ENCODE measurements at regions not wholly inside any gene's neighbourhood (a gene's known extent, or its start where the extent isn't known, plus 50 kb on each side); places are given as distances from the start of the nearest gene placed in this dataset.
A peak's percentile ranks its signal among the peaks of the same experiment; 100 is the strongest.
"Not testable (repeated sequence)": the region's sequence is repeated elsewhere in the genome, so short reads cannot be mapped to it uniquely, and the experiment has no call there.

DNA sequence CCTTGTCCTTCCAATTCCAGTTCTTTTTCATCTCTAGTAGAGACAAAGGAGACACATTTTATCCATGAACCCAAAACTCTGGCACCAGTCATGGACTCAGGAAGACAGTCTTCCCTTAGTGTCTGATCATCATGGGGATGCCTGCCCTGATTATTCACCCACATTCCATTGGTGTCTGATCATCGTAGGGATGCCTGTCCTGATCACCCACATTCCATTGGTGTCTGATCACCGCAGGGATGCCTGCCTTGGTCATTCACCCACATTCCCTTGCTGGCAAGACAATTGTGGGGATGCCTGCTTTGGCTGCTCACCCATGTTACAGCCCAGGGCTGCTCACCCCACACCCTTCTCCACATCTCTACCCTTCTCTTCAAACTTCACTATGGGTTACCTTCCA, 136.9 kb downstream of the ZNF675 start:
- peaks cover 0 to 19% (median 5%) of the 10 kb centered on the region in 7 donors for H3K9me3 Mint-ChIP-seq

DNA sequence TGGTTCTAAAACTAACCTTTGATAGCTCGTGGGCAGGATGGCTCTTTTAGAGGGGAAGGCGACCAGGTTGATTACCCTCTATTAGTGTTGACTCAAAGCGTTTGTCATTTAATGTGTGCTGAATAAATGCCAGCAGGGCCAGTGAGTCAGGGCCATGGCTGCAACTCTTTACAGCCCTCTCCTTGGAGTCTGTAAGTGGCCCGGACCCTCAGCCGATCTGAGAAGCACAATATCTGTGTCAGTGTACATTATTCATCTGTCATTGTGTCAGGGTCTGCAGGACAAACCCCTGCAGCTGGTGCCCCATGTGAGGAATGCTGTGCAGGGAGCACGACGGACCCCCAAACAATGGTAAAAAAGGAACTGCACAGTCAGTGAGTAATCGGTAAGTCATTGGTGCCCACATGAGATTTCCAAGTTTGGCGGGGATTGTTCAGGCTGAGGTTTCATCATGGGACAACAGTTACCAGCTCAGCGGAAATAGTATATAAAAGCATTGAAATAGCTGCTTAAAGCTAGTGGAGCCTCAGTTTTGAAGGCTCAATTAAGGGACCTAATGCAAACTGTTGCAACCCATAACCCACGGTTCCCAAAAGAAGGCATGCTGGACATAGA, 139.1 kb downstream of the ZNF675 start:
- no peak for DNase-seq
- no peaks in the 10 kb centered on the region for H3K4me1 Mint-ChIP-seq
- no peak for ATAC-seq (ENCODE audit: low read depth in 2 of 2)
- no peak overlapping the region for H3K27ac Mint-ChIP-seq
- H3K27me3 Mint-ChIP-seq, result no peaks in the 10 kb centered on the region
- H3K4me3 Mint-ChIP-seq, result no peak overlapping the region
- H3K9me3 Mint-ChIP-seq, result peaks cover 0 to 21% (median 5%) of the 10 kb centered on the region in 7 donors
- H3K36me3 Mint-ChIP-seq, result no peaks in the 10 kb centered on the region

More for the DNA sequence above, 136.9 kb downstream of the ZNF675 start:
- not testable (repeated sequence) for H3K27ac Mint-ChIP-seq; ATAC-seq (ENCODE audit: low read depth in 2 of 2); H3K36me3 Mint-ChIP-seq; DNase-seq; H3K27me3 Mint-ChIP-seq; H3K4me1 Mint-ChIP-seq; H3K4me3 Mint-ChIP-seq

DNA sequence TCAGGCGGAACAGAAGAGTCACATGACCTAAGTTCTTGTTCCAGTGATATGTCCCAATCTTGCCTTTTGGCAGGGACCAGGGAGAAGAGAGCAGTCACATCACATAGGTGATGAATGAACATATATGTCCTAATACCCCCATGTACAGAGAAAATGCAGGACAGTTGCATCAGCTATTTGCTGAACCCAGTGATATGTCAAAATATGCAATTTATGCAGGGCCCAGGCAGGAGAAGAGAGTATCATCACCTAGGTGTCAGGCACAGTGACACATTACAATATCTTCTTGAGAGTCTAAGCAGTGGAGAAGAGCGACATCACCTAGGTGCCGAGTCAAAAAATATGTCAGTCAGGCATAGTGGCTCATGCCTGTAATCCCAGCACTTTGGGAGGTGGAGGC, 139.9 kb downstream of the ZNF675 start:
- no peaks in the 10 kb centered on the region for H3K4me1 Mint-ChIP-seq
- H3K9me3 Mint-ChIP-seq, result peaks cover 0 to 21% (median 5%) of the 10 kb centered on the region in 7 donors
- ATAC-seq (ENCODE audit: low read depth in 2 of 2) (no peak), DNase-seq (no peak)
- no peak overlapping the region for H3K4me3 Mint-ChIP-seq
- H3K36me3 Mint-ChIP-seq, result no peaks in the 10 kb centered on the region
- H3K27ac Mint-ChIP-seq, result no peak overlapping the region
- H3K27me3 Mint-ChIP-seq, result no peaks in the 10 kb centered on the region

DNA sequence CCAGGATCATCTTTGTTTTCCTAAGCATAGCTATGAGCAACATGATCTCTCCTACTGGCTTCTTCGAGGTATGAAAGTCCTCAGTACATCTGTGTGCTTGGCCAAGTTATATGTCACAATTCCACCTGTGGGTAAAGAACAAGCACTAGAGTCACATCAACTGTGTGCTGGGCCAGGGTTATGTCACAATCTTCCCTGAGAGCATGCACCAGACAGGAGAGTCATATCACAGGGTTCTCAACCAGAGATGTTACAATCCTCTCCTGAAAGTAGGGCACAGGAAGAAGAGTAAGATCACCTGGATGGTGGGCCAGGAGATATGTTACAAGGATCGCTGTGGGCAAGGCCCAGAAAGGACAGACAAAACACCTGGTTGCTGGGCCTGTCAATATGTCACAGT, 143.7 kb downstream of the ZNF675 start:
- peaks cover 0 to 16% (median 3%) of the 10 kb centered on the region in 7 donors for H3K9me3 Mint-ChIP-seq
- H3K36me3 Mint-ChIP-seq, result no peaks in the 10 kb centered on the region
- DNase-seq, result no peak
- ATAC-seq (ENCODE audit: low read depth in 2 of 2), result no peak
- no peak overlapping the region for H3K4me3 Mint-ChIP-seq
- no peak overlapping the region for H3K27ac Mint-ChIP-seq
- H3K27me3 Mint-ChIP-seq, result no peaks in the 10 kb centered on the region
- no peaks in the 10 kb centered on the region for H3K4me1 Mint-ChIP-seq

GRCh38 chr19:23542562-23542961, 144.4 kb downstream of the ZNF675 start:
- no peak overlapping the region for H3K4me3 Mint-ChIP-seq
- ATAC-seq (ENCODE audit: low read depth in 2 of 2) (no peak), DNase-seq (no peak)
- H3K4me1 Mint-ChIP-seq, result no peaks in the 10 kb centered on the region
- no peaks in the 10 kb centered on the region for H3K27me3 Mint-ChIP-seq
- no peaks in the 10 kb centered on the region for H3K36me3 Mint-ChIP-seq
- no peak overlapping the region for H3K27ac Mint-ChIP-seq
- H3K9me3 Mint-ChIP-seq, result peaks cover 0 to 14% (median 3%) of the 10 kb centered on the region in 7 donors

- DNase-seq, result no peak
- Mint-ChIP-seq H3K4me1 (no peaks in the 10 kb centered on the region), H3K27me3 (no peaks in the 10 kb centered on the region), H3K9me3 (peaks cover 0 to 8% (median under 1%) of the 10 kb centered on the region in 7 donors), H3K36me3 (no peaks in the 10 kb centered on the region), H3K4me3 (no peak overlapping the region), H3K27ac (no peak overlapping the region)
- no peak for ATAC-seq (ENCODE audit: low read depth in 2 of 2)
Measured at GRCh38 chr19:23541991-23542390, 145.0 kb downstream of the ZNF675 start.

- not testable (repeated sequence) for H3K36me3 Mint-ChIP-seq; H3K27ac Mint-ChIP-seq; DNase-seq; ATAC-seq (ENCODE audit: low read depth in 2 of 2); H3K27me3 Mint-ChIP-seq; H3K4me1 Mint-ChIP-seq; H3K9me3 Mint-ChIP-seq
- peak overlapping the region in 1 of 8 donors; percentile 31 for H3K4me3 Mint-ChIP-seq
Measured at GRCh38 chr19:23540180-23540579, 144.9 kb upstream of the ZNF91 start.

DNA sequence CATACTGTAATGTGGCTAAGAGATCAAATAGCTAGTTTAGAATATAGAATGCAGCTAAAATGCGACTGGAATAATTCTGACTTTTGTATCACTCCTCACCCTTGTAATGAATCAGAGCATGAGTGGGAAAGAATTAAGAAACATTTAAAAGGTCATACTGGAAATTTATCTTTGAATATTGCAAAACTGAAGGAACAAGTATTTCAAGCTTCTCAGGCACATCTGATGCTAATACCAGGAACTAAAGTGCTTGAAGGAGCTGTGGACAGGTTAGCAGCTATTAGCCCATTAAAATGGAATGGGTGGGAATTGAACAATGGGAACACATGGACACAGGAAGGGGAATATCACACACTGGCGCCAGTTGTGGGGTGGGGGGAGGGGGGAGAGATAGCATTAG, 144.2 kb upstream of the ZNF91 start:
- DNase-seq (no peak), ATAC-seq (ENCODE audit: low read depth in 2 of 2) (no peak)
- H3K9me3 Mint-ChIP-seq, result peaks cover 0 to 14% (median 5%) of the 10 kb centered on the region in 7 donors
- H3K36me3 Mint-ChIP-seq, result no peaks in the 10 kb centered on the region
- H3K27me3 Mint-ChIP-seq, result no peaks in the 10 kb centered on the region
- no peak overlapping the region for H3K4me3 Mint-ChIP-seq
- H3K27ac Mint-ChIP-seq, result no peak overlapping the region
- H3K4me1 Mint-ChIP-seq, result no peaks in the 10 kb centered on the region

GRCh38 chr19:23537136-23537535, 141.9 kb upstream of the ZNF91 start:
- peaks cover 0 to 20% (median 10%) of the 10 kb centered on the region in 7 donors for H3K9me3 Mint-ChIP-seq
- not testable (repeated sequence) for ATAC-seq (ENCODE audit: low read depth in 2 of 2)

GRCh38 chr19:23536341-23536740, 141.1 kb upstream of the ZNF91 start:
- H3K9me3 Mint-ChIP-seq, result peaks cover 0 to 25% (median 13%) of the 10 kb centered on the region in 7 donors
- H3K4me1 Mint-ChIP-seq, result not testable (repeated sequence)

More at GRCh38 chr19:23537136-23537535, 141.9 kb upstream of the ZNF91 start:
- not testable (repeated sequence) for H3K4me3 Mint-ChIP-seq, H3K27ac Mint-ChIP-seq, H3K4me1 Mint-ChIP-seq, DNase-seq, H3K36me3 Mint-ChIP-seq, H3K27me3 Mint-ChIP-seq

GRCh38 chr19:23535901-23536300, 140.6 kb upstream of the ZNF91 start:
- ATAC-seq (ENCODE audit: low read depth in 2 of 2); H3K27ac Mint-ChIP-seq; H3K36me3 Mint-ChIP-seq; H3K27me3 Mint-ChIP-seq; DNase-seq; H3K4me3 Mint-ChIP-seq; H3K4me1 Mint-ChIP-seq: not testable (repeated sequence)
- H3K9me3 Mint-ChIP-seq, result peaks cover 0 to 27% (median 13%) of the 10 kb centered on the region in 7 donors

More at GRCh38 chr19:23536341-23536740, 141.1 kb upstream of the ZNF91 start:
- H3K27ac Mint-ChIP-seq; DNase-seq; H3K27me3 Mint-ChIP-seq; H3K4me3 Mint-ChIP-seq; H3K36me3 Mint-ChIP-seq; ATAC-seq (ENCODE audit: low read depth in 2 of 2): not testable (repeated sequence)

DNA sequence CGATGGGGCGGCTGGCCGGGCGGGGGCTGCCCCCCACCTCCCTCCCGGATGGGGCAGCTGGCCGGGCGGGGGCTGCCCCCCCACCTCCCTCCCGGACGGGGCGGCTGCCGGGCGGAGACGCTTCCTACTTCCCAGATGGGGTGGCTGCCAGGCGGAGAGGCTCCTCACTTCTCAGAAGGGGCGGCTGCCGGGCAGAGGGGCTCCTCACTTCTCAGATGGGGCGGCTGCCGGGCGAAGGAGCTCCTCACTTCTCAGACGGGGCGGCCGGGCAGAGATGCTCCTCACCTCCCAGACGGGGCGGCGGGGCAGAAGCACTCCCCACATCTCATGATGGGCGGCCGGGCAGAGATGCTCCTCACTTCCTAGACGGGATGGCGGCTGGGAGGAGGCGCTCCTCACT, 138.2 kb upstream of the ZNF91 start:
- not testable (repeated sequence) for H3K4me1 Mint-ChIP-seq; DNase-seq; H3K27ac Mint-ChIP-seq; ATAC-seq (ENCODE audit: low read depth in 2 of 2); H3K36me3 Mint-ChIP-seq; H3K4me3 Mint-ChIP-seq; H3K27me3 Mint-ChIP-seq
- peaks cover under 1 to 49% (median 27%) of the 10 kb centered on the region in 7 donors for H3K9me3 Mint-ChIP-seq

GRCh38 chr19:23531976-23532375, 136.7 kb upstream of the ZNF91 start:
- H3K27me3 Mint-ChIP-seq, result no peaks in the 10 kb centered on the region
- H3K4me3 Mint-ChIP-seq, result no peak overlapping the region
- ATAC-seq (ENCODE audit: low read depth in 2 of 2) (no peak), DNase-seq (no peak)
- H3K27ac Mint-ChIP-seq, result no peak overlapping the region
- peaks cover 4 to 7% of the 10 kb centered on the region in 2 donors for H3K36me3 Mint-ChIP-seq
- no peaks in the 10 kb centered on the region for H3K4me1 Mint-ChIP-seq
- peaks cover 5 to 62% (median 39%) of the 10 kb centered on the region in 7 donors for H3K9me3 Mint-ChIP-seq

- Mint-ChIP-seq H3K27me3 (no peaks in the 10 kb centered on the region), H3K36me3 (peaks cover 4 to 7% of the 10 kb centered on the region in 2 donors), H3K4me3 (peak overlapping the region in 1 of 8 donors; percentile 57), H3K9me3 (peaks cover 5 to 63% (median 39%) of the 10 kb centered on the region in 7 donors), H3K27ac (no peak overlapping the region), H3K4me1 (no peaks in the 10 kb centered on the region)
- no peak for DNase-seq
- no peak for ATAC-seq (ENCODE audit: low read depth in 2 of 2)
Measured at GRCh38 chr19:23531231-23531790, 136.0 kb upstream of the ZNF91 start.
